ENCODE measurements at regions not wholly inside any gene's neighbourhood (a gene's known extent, or its start where the extent isn't known, plus 50 kb on each side); places are given as distances from the start of the nearest gene placed in this dataset.

GRCh38 chr18:2103299-2103698 lies 468.0 kb downstream of the METTL4 start:
- BruUV-seq (replicated peaks): no TSS peak
- CTCF ChIA-PET: no interaction called here
- POLR2A ChIA-PET: no interaction called here
- no peak for DNase-seq
- H3K4me3 Mint-ChIP-seq (ENCODE audit: unreplicated experiment): no peak overlapping the region
- H3K9me3 ChIP-seq: no peaks in the 10 kb centered on the region; the same call in 1 of the 2 replicates
- H3K4me1 Mint-ChIP-seq (ENCODE audit: low read depth, unreplicated experiment): no peaks in the 10 kb centered on the region
- no peak for TF ChIP-seq CTCF (IDR thresholded peaks at IDR 0.05; ENCODE audit: insufficient read depth in 1 of 2, low read depth in 1 of 2, low read length in 1 of 2, severe bottlenecking in 1 of 2, unreplicated experiment in 1 of 2)
- no peaks in the 10 kb centered on the region for H3K27me3 ChIP-seq (replicated peaks; ENCODE audit: control insufficient read depth, insufficient read depth, low read length)
- H3K27me3 Mint-ChIP-seq (ENCODE audit: insufficient read depth, unreplicated experiment): no peaks in the 10 kb centered on the region
- H3K27ac Mint-ChIP-seq (ENCODE audit: unreplicated experiment): no peak overlapping the region
- peaks cover 4% of the 10 kb centered on the region; the same call in 1 of the 2 replicates for H3K4me1 ChIP-seq
- H3K36me3 Mint-ChIP-seq (ENCODE audit: insufficient read depth, unreplicated experiment): no peaks in the 10 kb centered on the region
- no peak overlapping the region for H3K4me3 ChIP-seq (ENCODE audit: low read depth, low read length)
- H3K9me3 Mint-ChIP-seq (ENCODE audit: unreplicated experiment): peaks cover 24% of the 10 kb centered on the region
- intact Hi-C loops (cut with micrococcal nuclease; ENCODE audit: unreplicated experiment): loop anchor here (10.0 kb wide), 1 partner anchor 202 kb away; no protein-coding TSS in a partner anchor
- no peaks in the 10 kb centered on the region for H3K36me3 ChIP-seq (ENCODE audit: control insufficient read depth, insufficient read depth, low read length)

DNA sequence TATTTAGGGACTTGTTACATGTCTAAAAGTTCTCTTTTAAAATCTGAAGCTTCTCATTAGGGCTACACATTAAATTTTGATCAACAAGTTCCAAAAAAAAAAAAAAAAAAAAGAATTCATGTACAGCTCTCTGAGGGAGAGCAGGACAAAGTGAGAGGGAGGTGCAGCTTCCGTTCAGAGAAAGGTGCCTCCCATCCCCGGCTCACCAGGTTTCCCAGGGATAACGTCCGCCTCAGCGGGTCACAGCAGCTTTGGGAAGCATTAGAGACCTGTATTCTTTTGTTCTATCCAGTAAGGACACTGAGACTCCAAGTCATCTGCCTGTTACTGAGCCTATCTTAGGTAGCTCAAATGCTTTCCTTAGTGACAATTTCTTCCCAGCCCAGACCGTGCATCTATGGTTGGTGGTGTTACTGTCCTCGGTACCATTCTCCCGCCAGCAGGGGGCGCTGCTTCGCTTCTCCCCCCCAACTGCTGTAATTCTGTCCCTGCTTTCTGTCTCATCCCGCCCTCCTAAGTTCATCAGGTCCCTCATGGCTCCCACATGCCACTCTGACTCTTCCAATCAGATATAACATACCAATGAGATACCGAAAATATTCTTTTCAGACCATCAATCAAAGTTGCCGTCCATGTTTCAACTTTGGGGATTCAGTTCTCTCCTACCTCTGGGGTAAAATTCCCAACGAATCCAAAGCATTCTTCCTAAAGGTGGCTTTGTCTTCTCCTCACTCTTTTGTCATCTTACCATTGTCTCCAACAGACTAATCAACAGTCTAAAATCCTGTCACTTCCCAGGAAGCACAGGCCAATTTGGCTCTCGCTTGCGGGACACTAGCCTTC lies 466.5 kb downstream of the METTL4 start:
- Histone ChIP-seq H3K36me3 (ENCODE audit: control insufficient read depth, insufficient read depth, low read length) (no peaks in the 10 kb centered on the region), H3K9me3 (no peaks in the 10 kb centered on the region; the same call in 1 of the 2 replicates), H3K4me1 (peaks cover 4% of the 10 kb centered on the region; the same call in 1 of the 2 replicates), H3K4me3 (ENCODE audit: low read depth, low read length) (no peak overlapping the region), H3K27me3 (replicated peaks; ENCODE audit: control insufficient read depth, insufficient read depth, low read length) (no peaks in the 10 kb centered on the region)
- Mint-ChIP-seq H3K4me1 (ENCODE audit: low read depth, unreplicated experiment) (no peaks in the 10 kb centered on the region), H3K9me3 (ENCODE audit: unreplicated experiment) (peaks cover 16% of the 10 kb centered on the region), H3K27ac (ENCODE audit: unreplicated experiment) (no peak overlapping the region), H3K36me3 (ENCODE audit: insufficient read depth, unreplicated experiment) (no peaks in the 10 kb centered on the region), H3K4me3 (ENCODE audit: unreplicated experiment) (no peak overlapping the region), H3K27me3 (ENCODE audit: insufficient read depth, unreplicated experiment) (no peaks in the 10 kb centered on the region)
- BruUV-seq (replicated peaks): no TSS peak
- POLR2A ChIA-PET: no interaction called here
- peak; percentile 73 to 85 for TF ChIP-seq CTCF (IDR thresholded peaks at IDR 0.05; ENCODE audit: insufficient read depth in 1 of 2, low read depth in 1 of 2, low read length in 1 of 2, severe bottlenecking in 1 of 2, unreplicated experiment in 1 of 2)
- intact Hi-C loops (cut with micrococcal nuclease; ENCODE audit: unreplicated experiment): loop anchor here (1.0 to 10.0 kb wide), 3 partner anchors 119 to 437 kb away; no protein-coding TSS in a partner anchor
- CTCF ChIA-PET: interaction anchor here (0.7 to 2.5 kb wide), 6 partner anchors 11 to 443 kb away, joined by 3 to 8 read pairs (median 6); no protein-coding TSS in a partner anchor
- peak; percentile 48 to 61 for DNase-seq

DNA sequence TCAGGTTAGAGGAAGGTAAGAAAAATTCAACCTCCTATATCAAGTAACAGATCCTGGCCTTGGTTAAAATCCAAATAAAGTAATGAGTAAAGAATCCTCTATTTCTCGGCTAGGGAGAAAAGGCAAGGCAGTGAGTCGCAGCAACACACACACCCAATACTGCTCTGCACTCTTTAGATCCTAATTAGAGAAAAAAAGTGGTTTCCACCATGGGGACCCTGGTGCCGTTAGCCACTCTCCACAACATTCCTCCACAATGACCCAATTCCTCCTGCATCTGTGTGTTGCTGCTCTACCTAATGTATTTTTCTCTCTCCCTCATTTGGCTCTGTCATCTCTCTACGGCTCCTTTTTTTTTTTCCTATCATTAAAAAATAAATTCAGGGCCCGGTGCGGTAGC lies 462.7 kb downstream of the METTL4 start:
- intact Hi-C loops (cut with micrococcal nuclease; ENCODE audit: unreplicated experiment): loop anchor here (10.0 kb wide), 1 partner anchor 196 kb away; no protein-coding TSS in a partner anchor
- Mint-ChIP-seq H3K27me3 (ENCODE audit: insufficient read depth, unreplicated experiment) (no peaks in the 10 kb centered on the region), H3K27ac (ENCODE audit: unreplicated experiment) (no peak overlapping the region), H3K4me3 (ENCODE audit: unreplicated experiment) (no peak overlapping the region), H3K36me3 (ENCODE audit: insufficient read depth, unreplicated experiment) (no peaks in the 10 kb centered on the region), H3K9me3 (ENCODE audit: unreplicated experiment) (no peaks in the 10 kb centered on the region), H3K4me1 (ENCODE audit: low read depth, unreplicated experiment) (peaks cover 7% of the 10 kb centered on the region)
- Histone ChIP-seq H3K36me3 (ENCODE audit: control insufficient read depth, insufficient read depth, low read length) (no peaks in the 10 kb centered on the region), H3K27me3 (replicated peaks; ENCODE audit: control insufficient read depth, insufficient read depth, low read length) (no peaks in the 10 kb centered on the region), H3K4me3 (ENCODE audit: low read depth, low read length) (no peak overlapping the region), H3K9me3 (no peaks in the 10 kb centered on the region), H3K4me1 (peaks cover 4% of the 10 kb centered on the region; the same call in 1 of the 2 replicates)
- ChIA-PET POLR2A (no interaction called here), CTCF (no interaction called here)
- no peak for DNase-seq
- BruUV-seq (replicated peaks): no TSS peak
- TF ChIP-seq CTCF (IDR thresholded peaks at IDR 0.05; ENCODE audit: insufficient read depth in 1 of 2, low read depth in 1 of 2, low read length in 1 of 2, severe bottlenecking in 1 of 2, unreplicated experiment in 1 of 2): no peak

Data from Caco-2 (cell line).